ENCODE measurements at regions not wholly inside any gene's neighbourhood (a gene's known extent, or its start where the extent isn't known, plus 50 kb on each side); places are given as distances from the start of the nearest gene placed in this dataset.

GRCh38 chr12:127241072-127241817, 1025.7 kb upstream of the TMEM132C start:
- H3K23me2 ChIP-seq (ENCODE audit: insufficient read length, low read depth, low read length, poor library complexity, severe bottlenecking), result no peaks in the 10 kb centered on the region
- no peak overlapping the region; a peak in 1 of 7 replicates for H3K27ac Mint-ChIP-seq

More at GRCh38 chr12:127241072-127241817, 1025.7 kb upstream of the TMEM132C start:
- Histone ChIP-seq H4K20me1 (ENCODE audit: control insufficient read depth, insufficient read depth, insufficient read length) (no peaks in the 10 kb centered on the region), H3T11ph (ENCODE audit: low read length) (no peak overlapping the region), H2BK5ac (ENCODE audit: insufficient read length, low read length) (no peak overlapping the region), H3K4ac (ENCODE audit: low read depth, low read length) (no peak overlapping the region), H2AFZ (ENCODE audit: low read length) (no peak overlapping the region), H4K5ac (ENCODE audit: insufficient read length, low read depth, low read length) (no peak overlapping the region), H3K9ac (ENCODE audit: extremely low read depth, insufficient read length, low read length) (no peak overlapping the region), H3K4me2 (ENCODE audit: insufficient read depth, insufficient read length, low read length) (no peak overlapping the region), H2BK20ac (ENCODE audit: low read depth, low read length, poor library complexity, severe bottlenecking) (no peak overlapping the region), H3K23ac (ENCODE audit: insufficient read length, low read depth, low read length) (no peak overlapping the region), H2BK12ac (ENCODE audit: insufficient read length, low read depth, low read length) (no peak overlapping the region), H3K18ac (ENCODE audit: insufficient read length, low read depth, low read length) (no peak overlapping the region), H3K27me3 (ENCODE audit: insufficient read depth, low read length) (no peaks in the 10 kb centered on the region), H3K14ac (ENCODE audit: insufficient read depth, low read length) (no peak overlapping the region), H4K8ac (replicated peaks; ENCODE audit: insufficient read length, low read depth, low read length) (no peak overlapping the region), H2BK120ac (ENCODE audit: low read depth, low read length, poor library complexity, severe bottlenecking) (no peak overlapping the region), H3K79me2 (ENCODE audit: insufficient read depth, low read length) (no peaks in the 10 kb centered on the region), H4K91ac (ENCODE audit: insufficient read length, low read depth, low read length) (no peak overlapping the region), H3K56ac (ENCODE audit: insufficient read length, low read depth, low read length) (no peak overlapping the region), H3K79me1 (ENCODE audit: insufficient read depth, low read depth, low read length, poor library complexity, severe bottlenecking) (no peaks in the 10 kb centered on the region), H2BK15ac (ENCODE audit: low read depth, low read length) (no peak overlapping the region), H3K4me1 (ENCODE audit: insufficient read depth, low read length) (peaks cover 7% of the 10 kb centered on the region; the same call in 1 of the 2 replicates), H2AK5ac (ENCODE audit: insufficient read length, low read length) (no peak overlapping the region), H3K27ac (ENCODE audit: insufficient read length, low read depth, low read length) (no peak overlapping the region), H3K9me3 (ENCODE audit: control insufficient read depth, low read depth, low read length) (no peaks in the 10 kb centered on the region)
- Mint-ChIP-seq H3K4me1 (peaks cover 6 to 9% of the 10 kb centered on the region in 2 experiments), H3K36me3 (ENCODE audit: insufficient read depth in 1 of 3, low read depth in 3 of 3) (no peaks in the 10 kb centered on the region; a peak in 1 of 7 replicates), H3K4me3 (no peak overlapping the region), H3K9me3 (no peaks in the 10 kb centered on the region), H3K27me3 (ENCODE audit: low read depth) (no peaks in the 10 kb centered on the region)
- no peak for DNase-seq
- no peak for TF ChIP-seq CTCF (conservative IDR thresholded peaks at IDR 0.05)
- WGBS (ENCODE audit: extremely low coverage, insufficient read length, low lambda C conversion rate), result no CpG with 5 or more reads among the region's 8 CpGs

Data from H9 (cell line).